HG03060 (cell line): ENCODE measurements at regions not wholly inside any gene's neighbourhood (a gene's known extent, or its start where the extent isn't known, plus 50 kb on each side); places are given as distances from the start of the nearest gene placed in this dataset.

Experiments used
- ATAC-seq: cut with Tn5 transposase; IDR thresholded peaks from one replicate; pipeline ENCODE4 v1.9.1; 2021; ENCODE audit warnings: low read depth, moderate number of reproducible peaks; ENCODE audit not compliant: unreplicated experiment

DNA sequence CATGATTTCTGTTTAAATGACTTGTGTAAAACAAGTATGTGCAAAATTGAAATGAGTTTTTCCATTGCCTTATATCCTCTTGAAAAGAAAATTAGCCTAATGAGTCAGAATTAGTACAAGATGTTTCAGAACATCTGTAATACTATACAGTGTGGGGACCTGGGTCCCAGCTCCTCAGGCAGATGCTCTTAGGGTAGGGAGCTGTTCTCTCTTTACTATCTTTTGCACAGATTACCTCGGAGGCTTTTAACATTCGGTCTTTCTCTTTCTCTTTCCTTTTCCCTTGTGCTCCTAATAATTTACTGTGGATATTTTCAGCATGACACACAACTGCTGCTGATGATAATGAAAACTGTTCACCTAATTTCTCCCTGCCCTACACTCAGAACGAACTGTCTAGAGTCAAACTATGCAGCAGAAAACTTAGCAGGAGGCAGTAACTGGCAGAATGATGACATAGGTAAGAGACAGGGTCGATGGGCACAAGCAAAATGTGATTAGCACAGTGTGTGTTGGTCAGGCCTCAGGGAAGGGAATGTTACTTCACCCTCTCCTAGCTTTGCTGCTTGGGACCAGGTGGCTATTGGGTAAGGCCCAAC lies 455.3 kb downstream of the PDHA2 start:
- no peak for ATAC-seq

DNA sequence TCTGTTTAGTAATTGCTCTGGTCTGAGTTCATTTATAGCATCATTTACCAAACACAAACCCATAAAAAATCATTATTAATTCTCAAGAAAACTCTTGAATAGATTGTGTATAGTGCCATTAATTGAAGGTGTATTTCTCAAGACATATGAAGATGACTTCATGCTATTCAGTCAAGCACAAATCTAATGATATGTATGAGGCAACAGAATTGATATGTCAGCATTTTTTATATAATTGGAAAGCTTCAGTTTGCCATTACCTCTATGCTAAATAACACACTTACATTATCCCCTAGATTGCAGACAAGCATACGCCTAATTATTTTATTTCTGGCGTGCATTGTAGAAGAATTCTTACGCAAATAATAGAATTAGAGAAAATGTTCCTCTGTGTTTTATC lies 461.8 kb downstream of the PDHA2 start:
- no peak for ATAC-seq

DNA sequence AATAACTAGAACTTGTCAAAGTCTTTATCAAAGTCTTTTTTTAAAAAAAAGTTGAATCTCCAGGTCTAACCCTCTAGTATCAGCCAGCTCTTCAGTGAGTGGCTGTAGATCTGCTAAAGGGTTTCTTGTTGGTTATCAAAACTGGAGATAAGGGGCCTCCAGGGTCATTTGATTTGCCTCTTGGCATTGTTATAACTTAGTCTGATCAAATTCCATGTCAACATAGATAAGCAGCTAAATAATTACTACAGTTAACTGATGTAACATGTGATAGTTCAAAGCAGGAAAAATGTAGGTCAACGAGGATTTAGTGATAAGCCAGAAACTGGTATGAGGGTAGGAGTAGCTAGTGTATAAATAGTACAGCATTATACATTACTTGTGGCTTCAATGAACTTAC lies 465.1 kb downstream of the PDHA2 start:
- no peak for ATAC-seq

DNA sequence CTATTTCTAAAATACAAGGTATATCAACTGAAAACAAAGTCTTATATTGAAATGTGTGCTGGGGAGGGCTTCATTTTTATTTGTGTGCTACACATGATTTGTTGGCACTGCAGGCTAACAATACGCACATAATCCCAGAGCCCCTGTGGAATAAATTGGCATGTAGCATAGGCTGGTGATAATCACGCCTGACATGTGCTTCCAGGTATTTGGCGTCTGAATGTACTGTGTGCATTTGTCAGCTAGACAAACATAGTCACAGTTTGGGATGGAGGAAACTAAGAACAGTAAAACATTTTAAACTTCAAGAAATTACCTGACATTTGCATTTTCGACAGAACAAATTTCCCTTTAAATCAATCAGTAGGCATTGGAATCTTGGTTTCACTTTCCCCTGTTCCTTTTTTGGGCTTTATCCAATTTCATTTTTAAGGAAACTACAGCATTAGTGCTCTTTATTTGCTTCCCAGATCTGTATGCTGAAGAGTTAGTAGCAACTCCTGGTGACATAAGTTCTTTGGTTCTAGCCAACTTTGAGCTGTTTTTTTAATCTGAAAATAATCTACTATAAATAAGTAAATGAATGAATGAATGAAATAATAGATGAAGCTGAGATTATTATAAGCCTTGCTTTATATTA lies 472.3 kb downstream of the PDHA2 start:
- no peak for ATAC-seq

DNA sequence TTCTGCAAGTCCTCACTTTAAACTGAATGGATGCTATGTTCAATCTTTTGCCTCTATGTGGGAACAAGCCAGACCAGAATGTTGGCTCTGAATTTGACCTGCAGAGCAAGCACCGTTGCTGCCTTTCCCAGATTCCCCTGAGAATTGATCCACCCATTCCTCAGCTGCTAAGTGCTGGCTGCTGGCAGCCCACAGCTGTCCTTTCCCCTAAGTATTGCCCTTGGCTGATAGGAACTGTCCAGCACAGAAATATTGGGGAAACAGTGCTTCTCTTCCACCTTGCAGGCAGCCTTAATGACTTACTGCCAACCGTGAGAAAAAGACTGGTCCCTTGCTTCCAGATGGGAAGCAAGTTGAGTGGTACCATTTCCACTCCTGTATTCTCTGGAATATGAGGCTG lies 475.9 kb downstream of the PDHA2 start:
- no peak for ATAC-seq

DNA sequence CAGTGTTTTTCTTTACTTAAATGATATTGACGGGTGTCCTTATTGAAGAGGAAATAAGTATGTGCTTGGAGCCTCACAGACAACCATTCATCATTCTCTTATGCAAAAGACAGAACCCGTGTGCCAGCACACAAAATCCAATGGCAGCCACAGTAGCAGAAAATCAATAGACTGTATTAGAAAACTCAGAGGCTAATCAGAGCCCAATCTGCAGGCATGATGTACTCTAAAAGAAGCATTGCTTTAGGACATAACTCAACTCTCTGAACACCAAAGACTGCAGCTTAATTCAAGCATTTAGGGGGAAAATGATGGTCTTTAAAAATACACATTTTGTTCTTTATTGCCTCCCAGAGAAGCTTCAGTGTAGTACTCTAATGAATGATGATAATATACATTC lies 476.9 kb downstream of the PDHA2 start:
- no peak for ATAC-seq

DNA sequence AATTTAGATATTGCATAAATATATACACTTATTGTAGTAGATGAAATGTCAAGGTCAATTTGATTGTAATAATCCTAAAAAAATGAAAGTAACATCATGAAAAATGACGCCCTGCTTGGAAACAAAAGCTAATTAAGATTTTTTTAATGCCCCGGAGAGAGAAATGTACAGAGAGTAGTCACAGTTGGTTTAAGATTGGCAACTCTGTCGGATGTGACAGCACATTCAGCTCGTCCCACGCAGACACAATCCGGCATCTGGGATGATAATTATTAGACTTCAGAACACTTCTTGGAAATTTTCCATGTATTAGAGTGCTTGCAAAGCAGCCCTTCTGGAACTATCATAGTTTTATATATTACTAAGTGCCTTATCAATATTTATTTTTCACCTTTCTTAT lies 478.0 kb downstream of the PDHA2 start:
- no peak for ATAC-seq

DNA sequence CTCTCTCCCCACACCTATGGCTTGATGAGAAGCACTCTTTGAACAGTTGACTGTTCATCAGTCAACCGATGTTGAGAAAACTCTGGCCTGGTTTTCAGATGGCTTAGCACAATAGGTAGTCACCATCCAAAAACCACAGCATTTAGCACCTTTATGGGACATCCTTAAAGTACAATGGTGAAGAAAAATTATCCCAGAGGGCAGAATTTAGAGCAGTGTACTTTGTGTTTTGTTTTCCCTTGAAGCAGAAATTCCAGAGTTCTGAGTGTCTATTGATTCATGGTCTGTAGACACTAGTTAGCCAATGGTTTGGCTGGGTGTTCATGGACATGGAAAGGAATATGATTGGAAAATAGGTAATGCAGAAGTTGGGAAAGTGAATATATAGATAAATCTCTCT lies 487.0 kb downstream of the PDHA2 start:
- no peak for ATAC-seq

DNA sequence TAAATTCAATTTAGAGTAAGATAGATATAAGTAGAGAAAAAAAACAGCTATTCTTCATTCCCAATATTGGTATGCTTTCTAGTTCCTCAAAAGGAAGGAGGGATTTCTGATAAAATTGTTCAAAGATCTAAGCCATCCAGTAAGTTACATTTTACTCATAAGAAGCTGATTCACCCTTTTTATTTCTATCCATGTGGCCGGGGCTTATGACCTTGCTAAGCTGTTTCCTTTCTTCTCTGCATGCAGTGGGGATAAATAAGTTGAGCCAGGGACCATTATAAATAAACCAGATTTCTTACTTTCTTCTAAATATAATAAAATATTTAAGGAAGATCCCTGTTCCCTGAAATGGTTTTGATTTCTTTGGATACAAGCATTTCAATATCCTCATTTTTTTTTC lies 502.3 kb downstream of the PDHA2 start:
- ATAC-seq, result no peak

DNA sequence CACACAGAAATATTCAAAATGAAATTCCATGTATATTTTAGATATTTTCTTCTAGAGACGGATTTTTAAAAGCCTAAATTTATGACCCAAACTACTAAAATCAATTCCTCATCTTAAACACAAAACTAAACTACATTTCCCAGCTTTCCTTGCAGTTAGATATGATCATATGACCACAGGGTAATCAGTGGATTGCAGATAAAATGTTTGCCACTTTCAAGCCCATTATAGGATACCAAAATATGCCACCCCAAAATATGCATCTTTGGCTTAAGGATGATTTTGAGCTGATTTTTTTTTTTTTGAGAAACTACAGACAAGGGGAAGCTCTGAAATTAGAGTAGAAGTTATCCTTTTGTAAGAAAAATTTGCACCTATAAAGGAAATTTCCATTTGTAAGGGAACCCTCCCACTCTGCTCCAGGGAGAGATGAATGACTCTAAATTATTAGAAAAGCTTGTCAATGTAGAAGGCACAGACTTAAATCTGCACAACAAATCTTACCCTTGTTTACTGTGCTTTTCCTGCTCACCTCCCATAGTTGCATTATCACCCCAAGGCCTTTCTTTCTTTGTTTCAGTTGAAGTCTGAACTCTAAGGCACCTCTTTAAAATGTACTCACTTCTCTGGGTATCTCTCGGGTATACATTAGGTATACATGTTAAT lies 503.0 kb downstream of the PDHA2 start:
- no peak for ATAC-seq

DNA sequence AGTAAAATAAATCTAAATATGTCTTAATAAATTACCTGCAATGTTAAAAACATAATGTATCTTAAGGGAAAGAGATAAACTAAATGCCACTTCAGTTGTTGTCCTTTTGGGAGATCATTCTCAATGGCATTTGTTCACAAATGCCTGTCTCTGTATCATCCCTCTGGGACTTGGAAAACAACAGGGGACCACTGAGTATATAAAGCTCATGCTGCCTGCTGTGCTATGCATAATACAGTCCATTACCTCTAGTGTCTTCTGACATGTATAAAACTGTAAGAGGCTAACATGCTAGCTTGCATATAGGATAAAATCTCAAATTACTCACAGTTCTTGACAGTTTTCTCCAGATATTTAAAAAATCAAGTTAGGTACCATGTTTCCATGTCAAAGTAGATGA lies 503.9 kb downstream of the PDHA2 start:
- ATAC-seq, result no peak

DNA sequence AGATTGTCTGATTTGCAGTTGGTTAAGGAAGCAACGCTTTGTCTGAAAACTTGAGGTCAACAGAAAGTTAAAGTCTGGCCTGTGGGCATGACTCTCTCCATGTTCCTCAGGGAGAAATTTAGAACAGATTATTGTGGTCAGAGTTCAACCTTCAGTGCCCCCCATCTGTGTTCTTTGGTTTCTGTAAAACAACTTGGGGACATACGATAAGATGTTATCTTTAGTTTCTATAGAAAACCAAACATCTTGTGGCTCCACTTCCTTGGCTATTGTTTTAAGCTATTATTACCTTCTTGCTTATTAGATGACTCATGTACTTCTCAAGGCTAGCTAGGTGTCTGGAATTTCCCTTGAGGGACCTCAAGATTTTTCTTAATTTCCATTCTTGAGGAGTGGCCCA lies 507.7 kb downstream of the PDHA2 start:
- ATAC-seq, result no peak

DNA sequence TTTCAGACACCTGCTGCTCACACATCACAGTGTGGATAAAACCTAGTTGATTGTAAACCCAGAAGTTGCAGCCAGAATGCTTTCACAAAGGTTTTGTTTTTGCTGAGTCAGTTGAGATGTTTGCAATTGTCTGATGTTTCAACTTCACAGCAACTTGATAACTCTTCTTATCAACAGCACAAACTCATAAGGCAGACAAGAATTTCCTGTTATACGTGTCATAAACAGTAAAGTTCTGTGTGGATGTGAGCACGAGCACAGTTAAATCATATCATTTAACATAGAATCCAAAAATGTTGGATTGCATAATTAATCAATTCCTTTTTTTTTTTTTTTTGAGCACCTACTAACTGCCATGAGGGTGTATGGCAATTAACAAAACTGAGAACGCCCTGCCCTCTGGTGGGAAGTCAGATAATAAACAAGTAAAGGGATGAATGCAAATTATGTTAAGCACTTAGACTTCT lies 512.2 kb downstream of the PDHA2 start:
- ATAC-seq, result no peak

DNA sequence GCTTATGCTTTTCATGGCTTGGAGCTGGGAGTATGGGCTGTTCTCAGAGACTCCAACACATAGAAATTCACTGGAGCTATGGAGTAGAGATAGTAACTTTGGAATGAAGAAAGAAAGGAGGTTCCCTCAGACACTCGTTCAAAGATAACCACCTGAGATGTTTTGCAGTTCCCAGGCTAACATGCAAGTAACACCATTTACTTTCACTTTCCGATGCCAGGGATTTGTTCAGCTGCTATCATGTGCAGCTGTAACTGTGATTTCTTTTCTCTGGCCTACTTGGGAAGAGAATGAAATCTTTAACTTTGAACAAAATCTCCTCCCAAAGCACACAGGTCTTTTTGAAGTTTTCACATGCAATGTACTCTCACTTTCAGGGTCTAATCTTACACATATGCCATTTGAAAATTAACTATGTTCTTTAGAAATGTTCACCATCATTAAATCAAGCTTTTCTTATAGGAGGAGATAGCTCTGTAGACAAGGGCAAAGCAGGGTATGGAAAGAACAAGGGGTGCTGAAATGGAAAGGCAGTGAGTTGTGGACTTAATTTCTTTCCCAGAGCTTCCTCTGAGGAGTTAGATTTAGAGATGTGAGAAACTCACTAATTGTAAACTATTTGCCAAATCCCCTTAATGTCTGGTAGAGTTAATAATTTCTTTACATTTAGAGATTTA lies 514.3 kb downstream of the PDHA2 start:
- ATAC-seq, result no peak

DNA sequence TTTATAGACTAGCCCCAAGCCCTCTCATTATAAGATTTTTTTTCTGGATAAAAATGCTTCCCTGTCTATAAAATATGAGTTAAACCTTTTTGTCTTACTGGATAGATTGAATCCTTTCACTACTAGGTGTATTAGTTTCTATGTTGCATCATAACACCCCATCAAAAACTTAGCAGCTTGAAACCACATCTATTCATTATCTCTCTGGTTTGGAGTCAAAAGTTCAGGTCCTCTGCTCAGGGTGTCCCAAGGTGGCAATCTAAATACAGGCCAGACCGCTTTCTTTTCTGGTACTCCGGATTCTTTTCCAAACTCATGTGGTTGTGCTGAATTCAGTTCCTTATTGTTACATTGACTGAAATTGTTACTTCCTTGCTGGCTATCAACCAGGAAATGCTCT lies 515.5 kb downstream of the PDHA2 start:
- ATAC-seq, result no peak

DNA sequence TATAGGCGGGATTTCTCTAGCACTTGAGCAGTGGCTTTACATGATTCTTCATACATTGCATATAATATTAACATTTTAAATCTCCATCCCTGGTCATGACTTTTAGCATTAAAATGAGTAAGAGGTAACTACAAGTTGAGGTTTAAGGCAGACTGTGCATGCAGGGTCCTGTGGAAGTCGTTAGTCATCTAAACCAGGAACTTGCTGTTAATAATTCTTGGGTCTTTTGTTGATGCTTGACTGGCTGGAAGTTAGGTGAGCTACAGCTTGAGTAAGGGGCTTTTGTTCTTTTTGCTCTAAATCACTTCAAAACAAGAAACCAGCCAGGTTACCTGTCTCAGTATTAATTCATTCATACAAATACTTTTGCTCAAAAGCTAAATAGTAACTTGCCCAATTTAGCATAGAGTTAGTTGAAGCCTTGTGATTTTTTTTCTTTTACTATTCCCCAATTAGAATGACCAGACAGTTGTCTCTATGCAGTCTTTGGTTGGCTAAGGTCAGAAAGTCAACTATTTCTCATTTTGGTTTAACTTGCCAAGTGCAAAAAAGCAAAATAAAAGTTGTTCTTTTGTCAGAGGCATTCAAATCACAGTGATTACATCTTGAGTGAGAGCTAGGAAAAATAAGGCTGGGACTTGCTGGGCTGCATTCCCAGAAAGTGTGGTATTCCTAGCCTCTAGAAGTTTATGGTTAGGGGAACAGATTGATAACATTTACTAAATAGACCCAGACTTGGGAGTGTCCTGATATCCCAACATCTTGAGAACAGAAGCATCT lies 516.9 kb downstream of the PDHA2 start:
- ATAC-seq, result no peak

DNA sequence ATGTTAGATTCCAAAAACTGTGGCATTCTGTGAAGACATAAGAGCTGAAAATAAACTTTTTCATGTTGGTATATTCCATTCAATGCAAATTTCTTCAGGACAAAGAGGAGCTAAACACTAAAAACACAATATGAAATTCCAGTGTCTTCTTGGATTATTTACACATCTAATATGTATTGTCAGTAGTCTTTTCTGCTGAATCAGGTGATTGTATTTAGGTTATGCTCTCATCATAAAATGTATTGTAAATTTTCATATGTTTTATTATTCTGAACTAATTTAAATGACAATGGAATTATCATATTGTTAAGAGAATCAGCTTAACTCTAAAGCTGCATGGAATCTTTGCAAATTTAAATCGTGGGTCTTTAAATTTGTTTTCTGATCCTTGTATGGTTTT lies 526.7 kb downstream of the PDHA2 start:
- no peak for ATAC-seq

DNA sequence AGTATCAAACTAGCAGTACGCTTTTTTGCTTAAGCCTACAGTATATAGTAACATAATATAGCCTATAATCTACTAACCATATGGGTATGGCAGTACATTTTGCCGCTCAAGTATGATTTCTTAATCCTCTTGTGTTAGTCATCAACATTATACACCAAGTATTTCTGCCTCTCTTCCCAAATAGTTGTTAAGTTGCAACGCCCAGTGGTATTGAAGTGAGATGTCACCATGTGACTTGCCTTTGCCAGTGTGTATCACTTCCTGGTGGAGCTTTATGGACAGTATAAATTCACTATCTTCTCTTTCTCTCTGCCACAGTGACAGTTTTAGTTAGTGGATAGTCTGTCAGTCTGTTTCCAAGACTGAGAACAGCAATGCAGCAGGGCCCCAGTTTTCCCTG lies 535.5 kb downstream of the PDHA2 start:
- no peak for ATAC-seq

DNA sequence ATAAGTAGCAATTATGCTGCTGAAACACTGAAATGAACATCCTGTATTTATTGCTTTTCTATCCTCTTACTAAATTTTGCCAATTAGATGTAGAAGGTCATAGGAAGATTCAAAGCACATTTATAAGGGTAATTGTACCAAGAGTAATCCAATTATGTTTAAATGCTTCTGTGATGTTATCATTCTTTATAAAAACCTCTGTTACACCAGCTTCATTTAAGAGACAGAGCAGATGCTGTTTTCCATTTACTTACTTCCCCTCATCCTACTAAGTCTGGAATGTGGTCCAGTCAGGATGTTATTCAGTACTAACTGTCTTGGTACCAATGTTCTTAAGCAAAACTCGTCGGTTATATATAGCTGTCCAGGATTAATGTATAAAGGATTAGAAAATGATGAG lies 539.6 kb downstream of the PDHA2 start:
- no peak for ATAC-seq

DNA sequence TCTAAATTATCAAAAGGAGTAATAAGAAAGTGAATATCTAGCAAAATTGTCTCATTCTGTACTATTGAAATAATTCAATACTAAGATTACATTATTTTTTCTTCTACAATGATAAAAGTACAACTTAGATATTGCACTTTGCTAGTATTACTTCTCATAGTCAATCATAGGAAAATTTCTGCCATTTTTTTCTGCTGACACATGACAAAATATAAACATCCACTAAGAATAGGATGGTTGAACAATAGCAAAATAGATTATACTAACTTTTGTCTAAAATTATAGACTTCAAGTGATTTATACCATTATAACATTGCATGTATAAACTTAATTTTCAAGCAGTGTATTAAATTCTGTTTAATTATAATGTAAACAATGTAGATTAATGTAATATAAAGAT lies 540.2 kb downstream of the PDHA2 start:
- no peak for ATAC-seq

DNA sequence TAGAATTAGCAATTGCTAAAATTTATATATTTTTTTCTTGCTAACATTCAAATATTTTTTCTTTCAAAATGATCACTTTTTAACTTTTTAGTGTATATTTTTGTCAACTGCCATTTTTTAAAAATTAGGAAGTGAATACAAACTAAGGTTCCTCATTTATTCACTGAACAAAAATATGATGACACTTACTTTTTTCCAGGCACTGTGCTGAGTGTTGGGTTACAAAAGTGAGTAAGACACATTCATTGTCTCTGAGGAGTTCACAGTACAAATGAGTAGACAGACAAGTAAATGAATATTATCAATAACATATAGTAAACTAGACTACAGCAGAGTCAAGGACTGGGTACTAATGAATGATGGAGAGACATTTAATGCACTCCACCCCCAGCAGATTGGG lies 543.5 kb downstream of the PDHA2 start:
- no peak for ATAC-seq
